Peyer's patch (tissue), 4 donors: ENCODE measurements at regions not wholly inside any gene's neighbourhood (a gene's known extent, or its start where the extent isn't known, plus 50 kb on each side); places are given as distances from the start of the nearest gene placed in this dataset.

Experiments used
- DNase-seq, 3 donors: peaks; one replicate each; pipeline ENCODE4 v3.0.0-alpha.2; 2017 to 2019
- H3K27ac ChIP-seq, 4 donors: fragments of 200-600 bp; sonication (generic); one replicate each; pipeline ENCODE4 v1.5.1; 2016 to 2019
- H3K27me3 ChIP-seq, 2 donors: fragments of 200-600 bp; sonication (generic); one replicate each; pipeline ENCODE4 v1.5.1; 2019
- H3K36me3 ChIP-seq, 3 donors: fragments of 200-600 bp; sonication (generic); one replicate each; pipeline ENCODE4 v1.5.1; 2016 to 2019
- H3K4me1 ChIP-seq, 4 donors: fragments of 200-600 bp; sonication (generic); one replicate each; pipeline ENCODE4 v1.5.1; 2016 to 2019
- H3K4me3 ChIP-seq, 4 donors: fragments of 200-600 bp; sonication (generic); 1 replicate in 3 of 4; 2 replicates in 1 of 4; pipeline ENCODE4 v1.5.1; 2016 to 2019; ENCODE audit warnings: mild to moderate bottlenecking in 1 of 4
- H3K9me3 ChIP-seq, 4 donors: fragments of 200-600 bp; sonication (generic); one replicate each; pipeline ENCODE4 v1.5.1; 2016 to 2019; ENCODE audit warnings: mild to moderate bottlenecking in 1 of 4
- POLR2A ChIP-seq, 2 donors: fragments of 450-650 bp; IDR thresholded peaks; one replicate each; pipeline ENCODE4 v1.5.1; 2017; ENCODE audit warnings: antibody characterized with exemption in 2 of 2, mild to moderate bottlenecking in 2 of 2, moderate library complexity in 2 of 2
- TF ChIP-seq, protein P1 (sequence below), 6 experiments: fragments of 450-650 bp in 4 of 6; fragments of 200-600 bp in 2 of 6; sonication (generic) in 1 of 6; IDR thresholded peaks; one replicate each; pipeline ENCODE4 v1.5.1; 2017 to 2019; ENCODE audit warnings: antibody characterized with exemption in 6 of 6, mild to moderate bottlenecking in 3 of 6, moderate library complexity in 1 of 6

DNA sequence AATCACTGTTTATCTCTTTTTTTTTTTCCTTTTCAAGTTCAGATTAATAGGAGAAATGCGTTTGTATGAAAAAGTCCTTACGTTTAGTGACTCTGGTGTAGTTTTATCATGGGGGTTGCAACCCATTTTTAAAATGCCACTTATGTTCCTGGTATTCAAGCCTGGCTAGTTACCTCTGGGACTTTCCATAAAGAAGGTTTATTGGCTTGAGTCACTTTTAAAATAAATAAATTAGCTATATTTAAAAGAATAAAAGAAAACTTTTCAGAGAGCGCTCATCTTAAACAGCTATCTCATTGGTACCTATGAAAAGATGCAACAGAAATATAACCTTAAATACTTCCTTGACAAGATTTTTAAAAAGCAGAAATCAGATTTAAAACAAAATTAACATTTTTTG lies 275.0 kb upstream of the IL1RAPL1 start:
- no peak for DNase-seq
- H3K4me3 ChIP-seq = no peak overlapping the region
- no peaks in the 10 kb centered on the region for H3K9me3 ChIP-seq
- no peak overlapping the region for H3K27ac ChIP-seq
- H3K4me1 ChIP-seq = no peaks in the 10 kb centered on the region
- no peaks in the 10 kb centered on the region for H3K36me3 ChIP-seq
- no peak for TF ChIP-seq POLR2A (IDR thresholded peaks at IDR 0.05)
- TF ChIP-seq, protein P1, sequence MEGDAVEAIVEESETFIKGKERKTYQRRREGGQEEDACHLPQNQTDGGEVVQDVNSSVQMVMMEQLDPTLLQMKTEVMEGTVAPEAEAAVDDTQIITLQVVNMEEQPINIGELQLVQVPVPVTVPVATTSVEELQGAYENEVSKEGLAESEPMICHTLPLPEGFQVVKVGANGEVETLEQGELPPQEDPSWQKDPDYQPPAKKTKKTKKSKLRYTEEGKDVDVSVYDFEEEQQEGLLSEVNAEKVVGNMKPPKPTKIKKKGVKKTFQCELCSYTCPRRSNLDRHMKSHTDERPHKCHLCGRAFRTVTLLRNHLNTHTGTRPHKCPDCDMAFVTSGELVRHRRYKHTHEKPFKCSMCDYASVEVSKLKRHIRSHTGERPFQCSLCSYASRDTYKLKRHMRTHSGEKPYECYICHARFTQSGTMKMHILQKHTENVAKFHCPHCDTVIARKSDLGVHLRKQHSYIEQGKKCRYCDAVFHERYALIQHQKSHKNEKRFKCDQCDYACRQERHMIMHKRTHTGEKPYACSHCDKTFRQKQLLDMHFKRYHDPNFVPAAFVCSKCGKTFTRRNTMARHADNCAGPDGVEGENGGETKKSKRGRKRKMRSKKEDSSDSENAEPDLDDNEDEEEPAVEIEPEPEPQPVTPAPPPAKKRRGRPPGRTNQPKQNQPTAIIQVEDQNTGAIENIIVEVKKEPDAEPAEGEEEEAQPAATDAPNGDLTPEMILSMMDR (IDR thresholded peaks at IDR 0.05) = no peak
- H3K27me3 ChIP-seq = no peaks in the 10 kb centered on the region

DNA sequence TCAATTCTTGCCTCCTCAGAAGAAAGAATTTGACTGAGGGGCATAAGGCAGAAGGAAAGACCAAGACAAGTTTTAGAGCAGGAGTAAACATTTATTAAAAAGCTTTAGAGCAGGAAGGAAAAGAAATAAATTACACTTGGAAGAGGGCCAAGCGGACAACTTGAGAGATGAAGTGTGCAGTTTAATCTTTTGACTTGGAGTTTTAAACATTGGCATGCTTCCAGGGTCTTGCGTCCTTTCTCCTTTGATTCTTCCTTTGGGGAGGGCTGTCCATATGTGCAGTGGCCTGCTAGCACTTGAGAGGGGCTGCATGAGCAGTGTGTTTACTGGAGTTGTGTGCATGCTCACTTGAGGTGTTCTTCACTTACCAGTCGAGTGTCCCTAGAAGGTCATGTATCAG lies 275.8 kb upstream of the IL1RAPL1 start:
- no peaks in the 10 kb centered on the region for H3K36me3 ChIP-seq
- no peaks in the 10 kb centered on the region for H3K9me3 ChIP-seq
- no peak for DNase-seq
- H3K4me1 ChIP-seq = no peaks in the 10 kb centered on the region
- no peaks in the 10 kb centered on the region for H3K27me3 ChIP-seq
- TF ChIP-seq, protein P1 (IDR thresholded peaks at IDR 0.05) = no peak
- TF ChIP-seq POLR2A (IDR thresholded peaks at IDR 0.05) = no peak
- H3K27ac ChIP-seq = no peak overlapping the region
- no peak overlapping the region for H3K4me3 ChIP-seq

DNA sequence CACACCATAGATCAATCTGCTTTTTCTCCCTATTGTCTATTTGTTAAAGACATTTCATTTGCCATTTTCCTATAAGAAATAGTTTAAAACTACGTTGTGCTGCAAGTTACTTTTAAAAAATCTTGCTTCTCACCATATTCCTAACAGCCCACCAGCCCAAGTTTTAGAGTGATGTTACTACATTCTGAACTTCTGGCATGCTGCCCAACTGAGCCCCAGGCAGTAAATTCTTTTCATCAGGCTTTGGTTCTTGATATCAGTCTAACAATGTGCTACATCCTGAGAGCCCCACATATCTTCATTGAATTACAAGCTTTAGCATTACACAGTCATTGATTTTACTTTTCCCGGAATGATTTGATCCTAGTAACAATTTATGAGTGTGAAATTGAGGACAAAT lies 283.8 kb upstream of the IL1RAPL1 start:
- no peak for DNase-seq
- no peaks in the 10 kb centered on the region for H3K36me3 ChIP-seq
- no peak overlapping the region for H3K4me3 ChIP-seq
- H3K27ac ChIP-seq = no peak overlapping the region
- TF ChIP-seq, protein P1 (IDR thresholded peaks at IDR 0.05) = no peak
- no peak for TF ChIP-seq POLR2A (IDR thresholded peaks at IDR 0.05)
- H3K9me3 ChIP-seq = no peaks in the 10 kb centered on the region
- no peaks in the 10 kb centered on the region for H3K4me1 ChIP-seq
- no peaks in the 10 kb centered on the region for H3K27me3 ChIP-seq

DNA sequence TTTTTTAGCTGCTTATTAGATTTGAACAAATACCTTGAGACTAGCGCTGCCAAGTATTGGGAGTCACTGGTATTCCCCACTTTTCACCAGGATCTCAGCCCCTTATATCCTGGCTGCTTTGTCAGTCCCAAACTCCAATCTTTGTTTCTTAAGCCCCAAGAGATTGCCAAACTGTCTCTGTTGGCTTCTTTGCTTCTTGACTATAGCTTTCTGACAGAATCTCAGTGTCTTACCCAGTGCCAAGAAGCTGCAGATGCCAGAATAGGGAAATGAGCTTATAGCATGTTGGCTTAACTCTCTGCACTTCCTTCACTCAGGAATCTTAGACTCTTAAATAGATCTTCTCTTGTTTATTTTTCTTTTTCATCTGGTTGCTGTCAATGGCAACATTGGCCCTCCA lies 297.5 kb upstream of the DCAF8L1 start:
- H3K36me3 ChIP-seq = no peaks in the 10 kb centered on the region
- H3K9me3 ChIP-seq = no peaks in the 10 kb centered on the region
- DNase-seq = no peak
- H3K4me3 ChIP-seq = no peak overlapping the region
- H3K4me1 ChIP-seq = no peaks in the 10 kb centered on the region
- no peak overlapping the region for H3K27ac ChIP-seq
- no peaks in the 10 kb centered on the region for H3K27me3 ChIP-seq
- TF ChIP-seq POLR2A (IDR thresholded peaks at IDR 0.05) = no peak

DNA sequence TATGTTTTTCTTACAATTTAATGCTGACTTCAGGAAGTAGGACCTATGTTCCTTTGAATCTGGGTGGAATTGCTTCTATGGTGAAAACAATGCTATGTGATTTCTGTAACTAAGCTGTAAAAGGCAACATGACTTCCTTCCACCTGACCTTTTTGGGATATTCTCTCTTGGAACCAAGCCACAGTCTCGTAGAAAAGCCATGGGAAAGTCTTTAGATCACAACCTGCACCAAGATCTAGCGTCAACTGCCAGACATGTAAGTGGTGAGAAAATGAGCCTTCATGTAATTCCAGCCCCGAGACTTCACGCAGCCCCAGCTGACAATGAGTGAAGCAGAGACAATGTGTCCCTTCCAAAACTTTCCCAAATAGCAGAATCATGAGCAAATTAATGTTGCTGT lies 297.0 kb upstream of the DCAF8L1 start:
- Histone ChIP-seq H3K27me3 (no peaks in the 10 kb centered on the region), H3K4me3 (no peak overlapping the region), H3K27ac (no peak overlapping the region), H3K36me3 (no peaks in the 10 kb centered on the region), H3K4me1 (no peaks in the 10 kb centered on the region), H3K9me3 (no peaks in the 10 kb centered on the region)
- no peak for TF ChIP-seq POLR2A (IDR thresholded peaks at IDR 0.05)
- TF ChIP-seq, protein P1 (IDR thresholded peaks at IDR 0.05) = no peak
- no peak for DNase-seq

DNA sequence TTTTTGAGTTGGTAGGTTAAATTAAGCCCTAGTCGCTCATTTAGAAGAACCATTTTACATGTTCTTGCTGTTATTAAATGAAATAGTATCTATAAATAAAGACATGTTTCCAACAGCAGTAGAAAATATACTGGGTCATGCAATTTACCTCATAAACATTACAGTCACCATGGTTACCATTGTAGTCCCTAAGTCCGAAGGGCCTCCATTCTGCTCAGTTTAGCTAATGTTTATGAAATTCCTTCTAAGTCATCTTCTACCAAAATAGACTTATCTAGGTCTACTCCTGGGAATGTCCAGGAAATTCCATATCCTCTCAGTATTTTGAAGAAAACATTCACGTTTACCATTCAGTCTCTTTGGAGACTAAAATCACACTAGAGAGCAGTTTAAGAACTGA lies 292.5 kb upstream of the DCAF8L1 start:
- H3K27me3 ChIP-seq = no peaks in the 10 kb centered on the region
- no peak for DNase-seq
- no peak overlapping the region for H3K27ac ChIP-seq
- TF ChIP-seq POLR2A (IDR thresholded peaks at IDR 0.05) = no peak
- TF ChIP-seq, protein P1 (IDR thresholded peaks at IDR 0.05) = no peak
- H3K4me1 ChIP-seq = no peaks in the 10 kb centered on the region
- no peaks in the 10 kb centered on the region for H3K9me3 ChIP-seq
- H3K36me3 ChIP-seq = no peaks in the 10 kb centered on the region
- H3K4me3 ChIP-seq = no peak overlapping the region
